Pons (tissue), 1 donor: ENCODE measurements at regions not wholly inside any gene's neighbourhood (a gene's known extent, or its start where the extent isn't known, plus 50 kb on each side); places are given as distances from the start of the nearest gene placed in this dataset.
"Not testable (repeated sequence)": the region's sequence is repeated elsewhere in the genome, so short reads cannot be mapped to it uniquely, and the experiment has no call there.

ENCODE experiments used
- DNase-seq: peaks from one replicate; pipeline ENCODE4 v3.0.0-alpha.2; 2016; ENCODE audit warnings: low spot score

DNA sequence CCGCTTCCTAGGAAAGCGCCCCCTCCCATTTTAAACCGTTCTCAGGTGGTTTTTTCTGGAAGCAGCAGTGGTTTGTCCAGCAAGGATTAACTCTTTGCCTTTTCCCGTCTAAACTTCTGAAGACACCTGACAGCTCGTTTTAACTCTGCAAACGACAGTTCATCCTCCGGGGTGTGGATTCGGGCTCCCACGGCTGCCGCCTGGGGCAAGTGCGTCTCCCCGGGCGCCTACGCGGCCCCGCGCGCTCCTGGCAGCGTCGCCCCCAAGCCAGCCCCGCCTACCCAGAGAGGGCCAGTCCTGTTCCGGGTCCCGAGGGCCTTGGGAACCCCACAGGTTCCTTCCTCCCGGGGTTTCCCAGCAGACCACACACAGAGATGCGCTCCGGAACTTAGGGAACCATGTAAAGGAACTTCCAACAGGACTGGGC, 54.4 kb downstream of the PRR18 start:
- DNase-seq, result peak; percentile 12

GRCh38 chr6:166253281-166253681, 54.9 kb downstream of the PRR18 start:
- DNase-seq, result no peak

- no peak for DNase-seq
Measured at GRCh38 chr6:166252601-166253000, 55.6 kb downstream of the PRR18 start.

DNA sequence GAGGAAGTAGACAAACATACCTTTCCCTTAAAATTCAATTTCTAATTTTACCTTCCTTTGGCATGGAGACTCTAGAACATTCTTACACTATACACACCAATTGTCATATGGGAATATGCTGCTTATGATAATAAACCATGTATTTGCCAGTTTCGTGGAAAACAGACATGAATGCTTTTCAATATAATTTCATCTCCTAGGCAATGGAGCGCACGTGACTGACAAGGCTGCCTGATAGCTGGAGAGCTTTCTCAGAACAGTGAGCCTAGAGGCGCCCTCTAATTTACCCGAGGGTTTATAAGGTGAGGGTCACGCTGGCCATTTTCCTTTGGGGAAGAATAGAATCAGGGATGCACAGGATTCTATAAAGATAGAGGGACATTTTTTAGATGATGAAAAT, 56.5 kb downstream of the PRR18 start:
- no peak for DNase-seq

GRCh38 chr6:166251211-166251610, 57.0 kb downstream of the PRR18 start:
- DNase-seq, result no peak

GRCh38 chr6:166249061-166249785, 59.0 kb downstream of the PRR18 start:
- not testable (repeated sequence) for DNase-seq

- no peak for DNase-seq
Measured at GRCh38 chr6:166245148-166245547, 63.0 kb downstream of the PRR18 start.

GRCh38 chr6:166244353-166245045, 63.7 kb downstream of the PRR18 start:
- no peak for DNase-seq

DNA sequence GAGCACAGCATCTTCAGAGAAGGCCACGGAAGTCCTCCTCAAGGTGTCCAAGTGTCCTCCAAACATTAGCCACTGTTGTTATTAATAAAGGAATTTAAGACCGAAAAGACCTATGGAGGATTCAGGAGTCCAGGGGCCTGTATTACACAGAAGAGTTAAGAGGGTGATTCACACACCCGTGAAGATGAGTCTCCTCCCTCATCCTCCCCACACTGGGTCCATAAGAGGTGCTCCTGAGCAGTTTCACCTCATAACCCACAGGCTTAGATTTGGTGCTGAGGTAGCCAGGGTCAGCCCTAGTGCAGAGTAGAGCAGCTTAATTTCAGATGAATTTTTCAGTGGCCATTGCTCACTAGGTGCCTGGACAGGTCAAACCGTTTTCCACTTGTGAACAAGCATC, 65.3 kb downstream of the PRR18 start:
- no peak for DNase-seq

DNA sequence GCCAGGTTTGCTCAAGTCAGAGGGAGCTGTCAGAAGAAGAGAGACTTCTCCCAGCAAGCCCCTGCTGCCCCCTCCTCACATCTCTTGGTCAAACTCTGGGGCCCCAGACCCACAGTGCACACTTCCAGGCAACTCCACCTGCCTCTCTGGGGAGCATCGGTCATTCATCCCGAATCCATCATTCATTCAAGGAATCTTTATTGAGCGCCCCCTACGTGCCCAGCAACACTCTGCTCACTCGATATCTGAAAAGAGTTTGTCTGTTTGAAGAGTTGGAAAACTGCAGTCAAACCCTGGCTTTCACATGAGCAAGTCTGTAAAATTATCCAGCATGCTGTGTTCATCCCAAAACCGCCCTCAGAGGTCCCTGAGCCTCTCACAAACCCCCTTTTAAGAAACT, 66.2 kb downstream of the PRR18 start:
- DNase-seq, result no peak

- DNase-seq, result no peak
Measured at GRCh38 chr6:166240889-166241288, 67.3 kb downstream of the PRR18 start.

DNA sequence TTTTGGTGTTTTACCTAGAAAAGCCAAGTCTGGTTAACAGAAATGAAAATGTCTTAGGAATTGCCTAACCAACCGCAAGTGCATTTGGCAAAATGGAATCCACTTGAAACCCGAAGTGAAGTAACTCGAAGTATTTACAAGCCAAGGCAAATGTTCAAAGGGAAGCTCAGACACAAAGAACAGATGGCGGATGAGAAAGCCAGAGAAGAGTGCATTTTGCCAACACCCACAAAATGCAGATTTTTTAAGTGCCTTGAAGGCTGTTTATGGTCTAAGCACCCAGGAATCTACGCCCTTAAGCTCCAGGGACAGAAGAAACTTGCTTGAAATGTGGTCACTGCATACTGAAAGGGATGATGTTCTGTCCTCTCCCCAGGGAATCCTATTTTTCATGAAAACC, 70.0 kb upstream of the TBXT start:
- DNase-seq, result no peak

DNA sequence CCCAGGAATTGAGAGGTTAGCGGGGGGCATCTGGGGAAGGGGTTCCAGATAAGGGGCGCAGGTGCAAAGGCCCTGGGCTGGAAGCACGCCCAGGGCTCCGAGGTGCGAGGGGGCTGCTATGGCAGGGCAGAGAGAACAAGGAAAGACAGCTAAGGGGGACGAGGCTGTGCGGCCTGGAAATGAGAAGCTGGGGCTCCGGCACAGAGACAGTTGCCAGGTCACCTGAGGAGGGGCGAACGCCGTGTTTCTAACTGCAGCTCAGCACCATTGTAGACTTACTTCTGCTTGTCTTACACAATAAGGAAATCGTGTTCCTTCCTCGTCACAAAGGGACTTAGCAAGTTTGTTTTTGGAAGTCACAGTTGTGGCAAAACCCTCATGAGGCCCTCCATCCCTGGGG, 68.9 kb upstream of the TBXT start:
- peak; percentile 40 for DNase-seq

- no peak for DNase-seq
Measured at GRCh38 chr6:166235666-166236292, 68.1 kb upstream of the TBXT start.

GRCh38 chr6:166231181-166231580, 63.5 kb upstream of the TBXT start:
- DNase-seq, result not testable (repeated sequence)

- DNase-seq, result no peak
Measured at GRCh38 chr6:166228839-166229528, 61.3 kb upstream of the TBXT start.

- DNase-seq, result no peak
Measured at GRCh38 chr6:166228425-166228824, 60.8 kb upstream of the TBXT start.

DNA sequence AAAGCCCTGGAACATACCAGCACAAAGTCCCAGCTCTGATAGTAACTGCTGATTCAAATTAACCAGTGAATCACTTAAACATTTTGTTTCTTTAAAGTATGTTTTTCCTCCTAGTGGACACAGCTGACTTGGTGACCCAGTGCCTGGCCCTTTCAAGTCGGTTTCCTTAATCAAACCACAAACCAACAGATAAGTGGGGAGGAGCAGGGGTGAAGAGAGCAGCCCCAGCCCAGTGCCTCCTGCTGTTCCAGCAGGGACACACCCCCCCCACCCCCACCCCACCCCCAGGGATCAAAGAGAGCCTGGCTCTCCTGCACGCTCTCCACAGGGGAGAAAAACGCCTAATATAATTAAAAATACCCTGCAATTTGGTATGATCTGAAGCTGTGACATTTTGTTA, 55.4 kb upstream of the TBXT start:
- DNase-seq, result no peak

DNA sequence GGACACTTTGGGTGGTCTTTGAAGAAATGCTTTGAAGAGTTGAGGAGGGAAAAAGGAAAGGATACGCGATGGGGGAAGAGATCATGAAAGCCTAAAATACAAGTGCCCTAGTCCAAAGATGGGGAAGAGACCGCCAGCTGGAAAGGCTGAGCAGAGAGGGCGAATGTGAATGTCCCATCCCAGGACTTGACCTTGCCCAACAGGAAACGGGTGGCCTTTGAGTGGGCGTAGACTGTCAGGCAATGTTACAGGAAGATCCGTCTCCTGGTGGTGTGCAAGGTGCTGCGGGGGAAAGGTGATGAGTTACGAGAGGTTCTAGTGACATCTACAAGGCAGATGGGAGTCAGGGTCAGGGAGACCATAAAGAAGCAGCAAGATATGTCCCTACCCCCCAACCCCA, 55.0 kb upstream of the TBXT start:
- no peak for DNase-seq

GRCh38 chr6:166221636-166222035, 54.0 kb upstream of the TBXT start:
- DNase-seq, result no peak

- DNase-seq, result no peak
Measured at GRCh38 chr6:166221040-166221439, 53.4 kb upstream of the TBXT start.
